ENCODE measurements at regions not wholly inside any gene's neighbourhood (a gene's known extent, or its start where the extent isn't known, plus 50 kb on each side); places are given as distances from the start of the nearest gene placed in this dataset.
A peak's percentile ranks its signal among the peaks of the same experiment; 100 is the strongest.
"Not testable (repeated sequence)": the region's sequence is repeated elsewhere in the genome, so short reads cannot be mapped to it uniquely, and the experiment has no call there.

GRCh38 chr18:59038295-59039039 is 101.2 kb upstream of the SEC11C start:
- DNase-seq (ENCODE audit: extremely low read depth, low read depth), result no peak

- not testable (repeated sequence) for DNase-seq (ENCODE audit: extremely low read depth, low read depth)
Observed at GRCh38 chr18:59039040-59039320, 100.7 kb upstream of the SEC11C start.

- no peak for DNase-seq (ENCODE audit: extremely low read depth, low read depth)
Observed at GRCh38 chr18:59039449-59039848, 100.2 kb upstream of the SEC11C start.

GRCh38 chr18:59040770-59041148 is 98.9 kb upstream of the SEC11C start:
- DNase-seq (ENCODE audit: extremely low read depth, low read depth), result no peak

GRCh38 chr18:59041296-59041695 is 98.4 kb upstream of the SEC11C start:
- no peak for DNase-seq (ENCODE audit: extremely low read depth, low read depth)

- no peak for DNase-seq (ENCODE audit: extremely low read depth, low read depth)
Observed at GRCh38 chr18:59041819-59042815, 97.6 kb upstream of the SEC11C start.

- no peak for DNase-seq (ENCODE audit: extremely low read depth, low read depth)
Observed at GRCh38 chr18:59044855-59045254, 94.8 kb upstream of the SEC11C start.

- DNase-seq (ENCODE audit: extremely low read depth, low read depth), result no peak
Observed at GRCh38 chr18:59047321-59048047, 92.2 kb upstream of the SEC11C start.

- DNase-seq (ENCODE audit: extremely low read depth, low read depth), result no peak
Observed at GRCh38 chr18:59048048-59048363, 91.7 kb upstream of the SEC11C start.

GRCh38 chr18:59048378-59048777 is 91.3 kb upstream of the SEC11C start:
- no peak for DNase-seq (ENCODE audit: extremely low read depth, low read depth)

GRCh38 chr18:59049721-59050660 is 89.7 kb upstream of the SEC11C start:
- DNase-seq (ENCODE audit: extremely low read depth, low read depth), result no peak

- DNase-seq (ENCODE audit: extremely low read depth, low read depth), result no peak
Observed at GRCh38 chr18:59050661-59051057, 89.0 kb upstream of the SEC11C start.

GRCh38 chr18:59051470-59052165 is 88.1 kb upstream of the SEC11C start:
- DNase-seq (ENCODE audit: extremely low read depth, low read depth), result no peak

GRCh38 chr18:59052965-59053820 is 86.5 kb upstream of the SEC11C start:
- DNase-seq (ENCODE audit: extremely low read depth, low read depth), result no peak

GRCh38 chr18:59054496-59055287 is 85.0 kb upstream of the SEC11C start:
- no peak for DNase-seq (ENCODE audit: extremely low read depth, low read depth)

- no peak for DNase-seq (ENCODE audit: extremely low read depth, low read depth)
Observed at GRCh38 chr18:59055345-59056032, 84.2 kb upstream of the SEC11C start.

- peak; percentile 48 for DNase-seq (ENCODE audit: extremely low read depth, low read depth)
Observed at GRCh38 chr18:59056706-59057492, 82.8 kb upstream of the SEC11C start.
